Pancreas (tissue), 10 donors: ENCODE measurements at regions not wholly inside any gene's neighbourhood (a gene's known extent, or its start where the extent isn't known, plus 50 kb on each side); places are given as distances from the start of the nearest gene placed in this dataset.

ENCODE experiments used
- ATAC-seq, 4 donors: fragments of 200-7000 bp; cut with Tn5 transposase; one replicate each; pipeline versions ENCODE4 v1.8.0 to v1.9.1; 2020; ENCODE audit warnings: mild to moderate bottlenecking in 4 of 4, moderate library complexity in 4 of 4
- DNase-seq, 6 donors: peaks; one replicate each; pipeline ENCODE4 v3.0.0-alpha.2; 2020
- FAIRE-seq: peaks from 2 replicates; lab custom pipeline; 2012; peaks lifted over from hg19 to GRCh38; lab: Jason Lieb, UNC
- H3K27ac ChIP-seq, 4 donors: fragments of 200-600 bp; sonication (generic); 1 replicate in 3 of 4; 2 replicates in 1 of 4; pipeline versions ENCODE4 v1.5.0 to v1.8.0; 2020
- H3K27me3 ChIP-seq, 4 donors: fragments of 200-600 bp; one replicate each; pipeline ENCODE4 v1.8.0; 2021
- H3K36me3 ChIP-seq, 3 donors: fragments of 200-600 bp; sonication (generic) in 1 of 3; one replicate each; pipeline versions ENCODE4 v1.5.0 to v1.8.0; 2020 to 2021
- H3K4me1 ChIP-seq, 3 donors: fragments of 200-600 bp; one replicate each; pipeline ENCODE4 v1.8.0; 2021
- H3K4me3 ChIP-seq, 4 donors: fragments of 200-600 bp; sonication (generic) in 2 of 4; one replicate each; pipeline versions ENCODE4 v1.5.0 to v1.8.0; 2020 to 2021
- H3K9me3 ChIP-seq, 4 donors: fragments of 200-600 bp; one replicate each; pipeline ENCODE4 v1.8.0; 2021
- CTCF ChIP-seq, 4 donors: fragments of 200-600 bp; sonication (generic) in 3 of 4; IDR thresholded peaks; one replicate each; pipeline versions ENCODE4 v1.5.0 to v1.8.0; 2021; ENCODE audit warnings: antibody characterized with exemption in 4 of 4
- WGBS, 2 donors: extraction: QIAGEN DNeasy Blood & Tissue Kit; methylation state at CpG; one replicate each; pipeline ENCODE4 v1.1.7; 2013; 5-methylcytosine and 5-hydroxymethylcytosine counted together
- intact Hi-C, 3 donors: fragments of 100-400 bp; cut with DNase I; formaldehyde crosslinking; loops; one replicate each; pipeline versions ENCODE4 v1.11.1 to v1.14.2; 2022
- donor health status: healthy with polysubstance abuse.
- donor health status: DM: no; HTN: no; CAD: no; lungs with moderate emphysema.
- donor health status: DM: no; HTN: no; CAD: no.
- donor health status: control.
- donor health status: control.
- donor health status: Bipolar disorder and iron deficiency.
- donor health status: DM: yes; HTN: yes; CAD: no.
- donor health status: DM: no; HTN: no; CAD: no.
- donor health status: DM: no; HTN: no; CAD: no.
- donor health status: DM: yes; HTN: yes; CAD: no.

GRCh38 chr2:37794717-37795116, 123.3 kb upstream of the CDC42EP3 start:
- FAIRE-seq (no peak), DNase-seq (no peak), ATAC-seq (no peak)
- intact Hi-C loops = no loop called here
- no peaks in the 10 kb centered on the region for H3K9me3 ChIP-seq
- H3K4me1 ChIP-seq = no peaks in the 10 kb centered on the region
- TF ChIP-seq CTCF (IDR thresholded peaks at IDR 0.05) = no peak
- no peaks in the 10 kb centered on the region for H3K36me3 ChIP-seq
- no peaks in the 10 kb centered on the region for H3K27me3 ChIP-seq
- no peak overlapping the region for H3K4me3 ChIP-seq
- no peak overlapping the region for H3K27ac ChIP-seq

GRCh38 chr2:37795456-37795855, 124.0 kb upstream of the CDC42EP3 start:
- TF ChIP-seq CTCF (IDR thresholded peaks at IDR 0.05) = no peak
- intact Hi-C loops = no loop called here
- H3K27me3 ChIP-seq = no peaks in the 10 kb centered on the region
- DNase-seq (no peak), FAIRE-seq (no peak), ATAC-seq (no peak)
- H3K4me3 ChIP-seq = no peak overlapping the region
- H3K27ac ChIP-seq = no peak overlapping the region
- H3K9me3 ChIP-seq = no peaks in the 10 kb centered on the region
- no peaks in the 10 kb centered on the region for H3K4me1 ChIP-seq
- no peaks in the 10 kb centered on the region for H3K36me3 ChIP-seq
- WGBS, 2 donors = 93 to 97% methylated on average over 1 of the region's 1 CpG

GRCh38 chr2:37795938-37796337, 124.5 kb upstream of the CDC42EP3 start:
- H3K27me3 ChIP-seq = no peaks in the 10 kb centered on the region
- H3K27ac ChIP-seq = no peak overlapping the region
- FAIRE-seq (no peak), ATAC-seq (no peak), DNase-seq (no peak)
- H3K4me1 ChIP-seq = no peaks in the 10 kb centered on the region
- 82 to 84% methylated on average over 2 of the region's 2 CpGs for WGBS, 2 donors
- no peaks in the 10 kb centered on the region for H3K9me3 ChIP-seq
- intact Hi-C loops = no loop called here
- no peak for TF ChIP-seq CTCF (IDR thresholded peaks at IDR 0.05)
- no peaks in the 10 kb centered on the region for H3K36me3 ChIP-seq
- H3K4me3 ChIP-seq = no peak overlapping the region

- TF ChIP-seq CTCF (IDR thresholded peaks at IDR 0.05) = no peak
- Histone ChIP-seq H3K27me3 (no peaks in the 10 kb centered on the region), H3K36me3 (no peaks in the 10 kb centered on the region), H3K4me1 (no peaks in the 10 kb centered on the region), H3K9me3 (no peaks in the 10 kb centered on the region), H3K27ac (no peak overlapping the region), H3K4me3 (no peak overlapping the region)
- ATAC-seq (no peak), DNase-seq (no peak), FAIRE-seq (no peak)
- intact Hi-C loops = no loop called here
- WGBS, 2 donors = 86 to 89% methylated on average over 4 of the region's 4 CpGs
Observed at GRCh38 chr2:37796481-37796880, 125.0 kb upstream of the CDC42EP3 start.

- H3K9me3 ChIP-seq = no peaks in the 10 kb centered on the region
- H3K36me3 ChIP-seq = no peaks in the 10 kb centered on the region
- H3K4me1 ChIP-seq = no peaks in the 10 kb centered on the region
- intact Hi-C loops = no loop called here
- H3K27ac ChIP-seq = no peak overlapping the region
- FAIRE-seq (no peak), ATAC-seq (no peak), DNase-seq (no peak)
- WGBS, 2 donors = 76 to 82% methylated on average over 3 of the region's 3 CpGs
- H3K4me3 ChIP-seq = no peak overlapping the region
- H3K27me3 ChIP-seq = no peaks in the 10 kb centered on the region
- no peak for TF ChIP-seq CTCF (IDR thresholded peaks at IDR 0.05)
Observed at GRCh38 chr2:37797081-37797480, 125.6 kb upstream of the CDC42EP3 start.
